Ureter (tissue), 1 donor: ENCODE measurements at regions not wholly inside any gene's neighbourhood (a gene's known extent, or its start where the extent isn't known, plus 50 kb on each side); places are given as distances from the start of the nearest gene placed in this dataset.
"Not testable (repeated sequence)": the region's sequence is repeated elsewhere in the genome, so short reads cannot be mapped to it uniquely, and the experiment has no call there.

Experiments
- DNase-seq: peaks from one replicate; pipeline ENCODE4 v3.0.0-alpha.2; 2020; ENCODE audit warnings: low spot score
- donor health status: DM: yes; HTN: yes; CAD: no.

DNA sequence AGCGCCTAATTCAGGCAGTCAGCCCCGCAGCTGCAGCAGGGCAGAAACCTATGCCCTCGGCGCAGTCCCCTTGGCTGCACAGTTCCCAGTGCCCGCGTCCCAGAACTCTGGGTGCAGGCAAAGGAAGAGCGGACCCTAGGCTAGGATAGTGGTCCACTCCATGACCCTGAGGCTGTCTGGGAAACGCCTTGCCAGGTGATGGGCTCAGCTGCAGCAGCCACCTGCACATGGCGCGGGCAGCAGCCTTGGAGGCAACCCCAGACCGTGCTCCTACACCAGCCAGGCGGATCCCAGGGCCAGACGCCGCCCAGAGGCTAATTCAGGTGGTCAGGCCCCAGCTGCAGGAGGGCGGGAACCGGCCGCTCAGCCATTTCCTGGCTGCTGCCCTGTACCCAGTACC lies 83.0 kb downstream of the POTEC start:
- not testable (repeated sequence) for DNase-seq

DNA sequence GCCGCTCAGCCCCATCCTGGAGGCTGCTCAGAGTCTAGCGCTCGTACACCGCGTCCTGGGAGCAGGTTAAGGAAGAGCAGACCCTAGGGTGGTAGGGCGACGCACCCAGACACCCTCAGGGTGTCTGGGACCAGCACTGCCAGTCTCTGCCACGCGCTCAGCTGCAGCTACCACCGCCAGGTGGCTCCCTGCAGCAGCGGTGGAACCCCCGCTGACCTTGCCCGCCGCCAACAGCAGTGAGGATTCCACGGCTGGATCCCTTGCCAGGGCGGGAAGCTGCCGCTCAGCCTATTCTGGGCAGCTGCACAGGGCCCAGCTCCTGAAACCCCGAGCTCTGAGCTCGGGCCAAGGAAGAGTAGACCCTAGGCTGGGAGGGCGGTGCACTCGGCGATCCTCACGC lies 83.6 kb downstream of the POTEC start:
- not testable (repeated sequence) for DNase-seq

DNA sequence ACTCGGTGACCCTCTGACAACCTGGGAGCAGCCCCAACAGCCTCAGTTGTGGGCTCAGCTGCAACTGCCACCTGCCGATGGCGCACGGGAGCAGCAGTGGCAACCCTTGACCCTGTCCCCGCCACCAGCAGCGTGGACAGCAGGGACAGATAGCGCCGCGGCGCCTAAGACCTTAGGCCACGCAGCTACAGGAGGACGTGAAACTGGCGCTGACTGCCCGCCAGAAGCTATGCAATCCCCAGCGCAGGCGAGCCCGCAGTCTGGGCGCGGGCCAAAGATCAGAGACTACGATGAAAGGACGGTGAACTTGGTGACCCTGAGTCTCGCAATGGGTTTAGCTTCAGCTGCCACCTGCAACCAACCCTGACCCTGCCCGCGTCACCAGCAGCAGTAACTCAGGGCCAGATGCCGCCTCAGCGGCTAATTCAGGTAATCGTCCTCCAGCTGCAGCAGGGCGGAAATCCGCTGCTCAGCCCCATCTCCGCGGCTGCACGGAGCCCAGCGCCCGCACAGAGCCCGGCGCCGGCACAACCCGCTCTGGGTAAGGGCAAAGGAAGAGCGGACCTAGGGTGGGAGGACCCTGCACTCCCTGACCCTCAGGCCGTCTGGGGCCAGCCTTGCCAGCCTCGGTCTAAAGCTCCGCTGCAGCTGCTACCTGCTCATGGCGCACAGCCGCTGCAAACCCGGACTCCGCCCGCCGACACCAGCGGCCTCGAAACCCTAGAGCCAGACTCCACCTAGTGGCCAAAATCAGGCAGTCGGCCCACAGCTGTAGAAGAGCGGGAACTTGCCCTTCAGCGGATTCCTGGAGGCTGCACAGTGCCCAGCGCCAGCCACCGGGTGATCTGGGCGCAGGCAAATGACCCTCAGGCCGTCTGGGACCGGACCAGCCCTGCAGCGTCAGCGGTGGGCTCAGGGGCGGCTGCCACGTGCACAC lies 85.1 kb downstream of the POTEC start:
- not testable (repeated sequence) for DNase-seq

DNA sequence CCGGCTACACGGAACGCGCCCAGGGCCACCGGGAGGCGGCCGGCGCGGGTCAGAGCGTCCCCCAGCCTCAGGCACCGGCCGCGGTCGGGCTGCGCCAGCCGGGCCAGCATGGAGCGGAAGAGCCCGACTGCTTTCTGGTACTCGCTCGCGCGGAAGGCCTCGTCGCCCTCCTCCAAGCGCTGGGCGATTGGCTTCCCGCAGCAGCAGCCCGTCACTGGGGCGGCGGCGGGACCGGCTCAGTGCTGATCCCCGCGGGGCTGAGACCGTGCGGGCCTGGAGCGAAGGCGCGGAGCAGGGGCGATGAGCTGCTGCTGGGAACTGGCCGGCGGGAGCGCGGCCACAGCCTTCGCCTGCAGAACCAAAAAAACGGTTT lies 92.8 kb downstream of the POTEC start:
- not testable (repeated sequence) for DNase-seq

DNA sequence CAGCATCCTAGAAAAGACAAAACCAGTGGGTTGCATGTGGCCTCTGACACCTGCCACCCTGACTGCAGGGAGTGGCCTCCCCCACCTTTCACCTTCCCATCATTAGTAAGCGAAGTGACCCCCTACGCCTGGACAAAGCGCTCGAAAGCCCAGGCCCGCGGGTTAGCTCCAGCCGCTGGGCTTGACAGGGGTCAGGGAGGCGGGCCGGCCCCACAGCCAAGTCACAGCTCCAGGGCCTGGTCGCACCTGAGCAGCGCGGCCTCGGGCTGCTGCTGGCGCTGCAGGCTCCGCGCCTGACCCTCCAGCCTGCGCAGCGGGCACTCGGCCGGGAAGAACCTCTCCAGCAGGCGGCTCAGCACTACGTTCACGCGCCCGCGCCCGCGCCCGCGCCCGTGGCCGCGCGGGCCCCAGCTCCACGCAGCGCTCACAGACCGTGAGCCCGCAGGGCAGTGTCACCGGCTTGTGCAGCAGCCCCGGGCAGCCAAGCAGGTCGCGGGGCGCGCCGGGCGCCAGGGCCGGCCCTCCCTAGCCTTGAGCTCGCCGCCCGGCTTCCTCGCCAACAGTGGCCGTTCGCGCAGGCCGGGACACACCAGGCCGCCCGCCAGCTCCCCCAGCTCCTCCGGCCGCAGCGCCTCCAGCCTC lies 93.3 kb downstream of the POTEC start:
- not testable (repeated sequence) for DNase-seq

GRCh38 chr18:14449062-14449461 lies 94.3 kb downstream of the POTEC start:
- not testable (repeated sequence) for DNase-seq

- DNase-seq, result not testable (repeated sequence)
Measured at GRCh38 chr18:14447715-14448114, 95.7 kb downstream of the POTEC start.

DNA sequence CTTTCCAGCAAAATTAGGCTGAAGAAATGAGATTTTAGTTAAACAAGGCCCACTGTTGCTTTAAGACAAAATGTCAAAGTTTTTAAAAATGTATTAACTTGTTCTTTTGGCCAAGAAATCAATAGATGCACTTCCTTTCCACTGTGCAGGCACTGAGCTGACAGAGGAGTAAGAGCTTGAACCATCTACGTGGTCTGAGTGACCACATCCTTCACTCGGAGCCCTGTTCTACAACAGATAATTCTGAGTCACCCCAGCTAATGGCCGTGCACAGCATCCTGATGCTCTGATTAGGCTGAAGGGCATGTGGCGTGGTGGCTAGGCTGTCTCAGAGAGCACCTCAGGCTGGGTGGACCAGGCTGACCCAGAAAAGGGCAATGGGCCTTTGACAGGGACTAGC lies 107.9 kb downstream of the POTEC start:
- not testable (repeated sequence) for DNase-seq

DNA sequence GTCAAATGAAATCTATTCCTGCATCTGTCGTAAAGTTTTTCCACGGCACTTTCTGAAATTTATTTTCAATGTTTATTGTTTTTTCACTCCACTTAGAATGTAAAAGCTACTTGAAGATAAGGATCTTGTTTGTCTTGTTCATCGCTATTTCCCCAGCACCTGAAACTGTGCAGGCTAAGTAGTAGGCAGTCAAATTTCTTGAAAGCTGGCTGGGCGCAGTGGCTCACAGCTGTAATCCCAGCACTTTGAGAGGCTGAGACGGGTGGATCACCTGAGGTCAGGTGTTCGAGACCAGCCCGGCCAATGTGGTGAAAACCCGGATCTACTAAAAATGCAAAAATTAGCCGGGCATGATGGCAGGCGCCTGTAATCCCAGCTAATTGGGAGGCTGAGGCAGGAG lies 111.0 kb downstream of the POTEC start:
- DNase-seq, result not testable (repeated sequence)

- DNase-seq, result peak; percentile 74
Measured at GRCh38 chr18:14431031-14431521, 112.3 kb downstream of the POTEC start.

DNA sequence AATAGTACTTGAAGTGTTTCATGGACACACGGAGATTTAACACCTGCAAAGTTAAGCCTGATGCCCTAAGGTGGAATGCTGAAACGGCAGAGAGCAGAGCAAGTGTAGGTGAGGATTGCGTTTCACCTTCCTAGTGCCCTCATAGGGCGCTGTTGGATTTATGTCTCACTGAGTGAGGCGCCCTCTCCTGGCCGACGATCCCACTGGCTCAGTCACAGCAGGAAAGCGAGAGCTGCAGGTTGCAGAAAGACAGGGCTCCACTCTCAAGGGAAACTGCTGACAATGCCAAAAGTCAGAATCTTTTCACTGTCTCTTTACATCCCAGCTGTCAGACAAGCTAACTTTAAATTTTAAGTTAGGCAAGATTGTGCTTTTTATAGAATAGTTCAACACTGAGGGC lies 127.6 kb downstream of the POTEC start:
- not testable (repeated sequence) for DNase-seq

GRCh38 chr18:14415399-14415798 lies 128.0 kb downstream of the POTEC start:
- DNase-seq, result not testable (repeated sequence)

DNA sequence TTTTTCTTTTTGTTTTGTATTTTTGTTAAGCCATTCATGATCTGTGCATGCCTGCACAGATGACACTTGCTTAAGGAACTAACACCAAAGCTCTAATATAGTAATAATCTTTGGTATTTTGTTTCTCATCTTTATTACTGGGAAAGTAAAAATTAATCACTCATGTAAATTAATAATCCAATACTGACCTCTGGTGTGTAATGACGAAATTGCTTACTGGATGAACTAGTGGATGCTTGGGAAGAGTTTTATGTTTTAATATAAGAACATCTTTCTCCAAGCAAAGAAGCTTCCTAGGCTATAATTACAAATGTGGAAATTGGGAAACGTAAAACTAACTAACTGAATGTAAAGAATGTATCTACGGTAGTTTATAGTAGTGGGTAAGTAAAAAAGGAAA lies 147.9 kb downstream of the POTEC start:
- DNase-seq, result not testable (repeated sequence)

DNA sequence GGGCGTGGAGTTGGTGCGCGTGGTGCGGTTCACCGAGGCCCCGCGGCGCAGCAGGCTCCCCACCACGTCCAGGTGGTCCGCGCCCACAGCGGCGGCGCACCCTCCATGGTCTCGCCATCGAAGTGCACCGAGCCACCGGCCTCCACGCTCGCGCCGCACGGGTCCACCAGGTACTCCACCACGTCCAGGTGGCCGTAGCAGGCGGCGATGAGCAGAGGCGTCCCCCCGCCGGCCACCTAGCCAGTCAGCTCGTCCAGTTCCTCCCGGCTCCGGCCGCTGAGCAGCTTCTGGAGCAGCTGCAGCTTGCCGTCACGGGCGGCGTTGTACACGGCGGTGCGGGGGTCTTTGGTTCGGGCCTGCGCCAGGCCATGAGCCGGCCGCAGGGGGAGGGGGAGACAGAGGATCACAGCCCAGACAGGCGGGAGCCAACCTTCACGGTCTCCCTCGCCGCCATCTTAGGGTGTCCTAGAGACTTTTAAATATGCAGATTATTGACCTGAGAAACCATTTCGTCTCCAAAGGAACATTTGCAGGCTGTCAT lies 149.8 kb downstream of the POTEC start:
- DNase-seq, result not testable (repeated sequence)

- not testable (repeated sequence) for DNase-seq
Measured at GRCh38 chr18:14392604-14393003, 150.8 kb downstream of the POTEC start.

- not testable (repeated sequence) for DNase-seq
Measured at GRCh38 chr18:14384961-14385360, 158.4 kb downstream of the POTEC start.

- not testable (repeated sequence) for DNase-seq
Measured at GRCh38 chr18:14382666-14383065, 160.7 kb downstream of the POTEC start.

DNA sequence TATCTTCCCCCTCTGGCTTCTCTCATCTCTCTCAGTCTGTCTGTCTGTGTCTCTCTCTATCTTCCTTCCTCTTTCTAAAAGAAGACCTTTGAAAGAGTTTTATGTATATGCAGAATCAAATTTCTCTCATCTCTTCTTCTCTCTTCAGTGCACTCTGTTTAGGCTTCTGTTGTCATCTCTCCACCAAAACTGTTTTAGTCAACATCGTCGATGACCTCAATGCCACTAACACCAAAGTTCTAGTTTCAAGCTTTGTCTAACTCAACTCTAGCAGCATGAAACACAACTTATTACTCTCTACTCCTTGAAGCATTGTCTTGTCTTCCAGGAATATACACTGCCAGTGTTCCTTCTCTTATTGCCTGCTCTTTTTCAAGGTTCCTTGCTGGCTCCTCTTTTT lies 163.9 kb downstream of the POTEC start:
- not testable (repeated sequence) for DNase-seq

- DNase-seq, result not testable (repeated sequence)
Measured at GRCh38 chr18:14378376-14378775, 165.0 kb downstream of the POTEC start.

DNA sequence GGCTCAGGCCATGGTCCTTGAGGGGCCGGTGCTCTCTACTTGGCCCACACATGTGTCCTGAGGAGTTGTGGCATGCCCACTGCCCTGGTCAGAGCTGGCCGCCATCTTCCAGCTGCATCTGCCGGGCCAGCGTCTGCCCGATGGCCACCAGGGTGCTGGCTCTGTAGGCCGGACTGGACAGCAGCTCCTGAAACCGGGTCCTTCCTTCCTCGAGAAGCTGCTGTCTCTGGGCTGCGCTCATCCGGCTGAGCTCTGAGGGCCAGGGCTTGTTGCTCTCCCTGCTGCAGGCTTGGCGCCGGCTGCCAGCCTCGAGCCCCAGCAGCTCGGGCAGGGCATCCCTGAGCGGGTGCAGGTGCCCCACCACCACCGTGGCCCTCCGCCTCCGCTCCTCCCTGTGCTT lies 182.1 kb downstream of the POTEC start:
- not testable (repeated sequence) for DNase-seq

DNA sequence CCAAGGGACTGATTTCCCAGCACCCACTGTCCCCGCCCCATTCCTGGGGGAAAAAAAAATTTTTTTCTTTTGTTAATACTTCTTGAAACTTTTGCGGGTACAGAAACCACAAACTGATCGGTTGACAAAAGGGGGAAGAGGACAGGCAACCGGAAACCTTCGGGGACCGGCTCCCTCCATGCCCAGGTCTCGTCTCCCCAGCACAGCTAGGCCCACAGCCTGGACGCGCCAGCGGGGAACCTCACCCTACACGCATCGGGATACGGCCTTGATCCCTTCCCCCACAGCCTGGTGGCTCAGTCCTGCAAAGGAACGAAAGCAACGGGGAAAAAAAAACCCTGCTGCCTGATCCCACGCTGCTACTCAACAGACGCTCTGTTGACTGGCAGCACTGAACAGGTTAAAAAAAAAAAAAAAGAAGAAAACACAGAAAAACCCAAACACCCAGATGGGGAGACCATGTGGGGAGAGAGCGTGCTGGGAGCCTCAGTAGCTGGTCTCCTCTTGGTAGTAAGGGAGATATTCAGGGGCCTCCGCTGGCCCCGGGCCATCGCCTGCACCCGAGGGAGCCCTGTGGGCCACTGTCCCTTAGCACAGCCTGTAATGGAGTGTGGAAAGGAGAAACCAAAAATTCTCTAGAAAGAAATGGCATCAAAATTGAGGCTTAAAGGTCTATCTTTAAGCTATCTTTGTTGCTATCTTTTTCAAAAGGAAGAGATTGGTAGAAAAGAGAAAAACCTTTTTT lies 185.7 kb downstream of the POTEC start:
- not testable (repeated sequence) for DNase-seq

DNA sequence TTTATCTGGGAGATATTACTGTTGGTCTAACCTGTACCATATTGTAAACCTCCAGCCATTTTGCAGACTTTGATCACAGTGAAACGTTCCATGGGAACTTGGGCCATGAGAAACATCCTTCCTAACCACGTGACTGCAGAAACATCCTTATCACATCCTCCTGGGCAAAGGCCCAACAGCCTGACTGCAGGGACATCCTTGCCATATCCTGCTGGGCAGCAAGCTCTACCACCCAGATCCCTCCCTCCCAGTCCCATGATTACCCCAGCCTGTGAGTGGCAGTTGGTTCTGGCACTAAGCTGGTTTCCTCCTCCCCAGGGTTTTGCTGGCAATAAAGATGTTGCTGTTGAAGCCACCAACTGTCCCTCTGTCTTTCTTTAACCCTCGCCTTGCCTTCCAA lies 201.2 kb downstream of the POTEC start:
- DNase-seq, result not testable (repeated sequence)
